ENCODE measurements at regions not wholly inside any gene's neighbourhood (a gene's known extent, or its start where the extent isn't known, plus 50 kb on each side); places are given as distances from the start of the nearest gene placed in this dataset.

- DNase-seq = no peak
These were observed 101.6 kb upstream of the TEX51 start for GRCh38 chr2:126796931-126797621.

GRCh38 chr2:126797622-126798275 lies 100.9 kb upstream of the TEX51 start:
- no peak for DNase-seq

GRCh38 chr2:126798276-126799140 lies 100.2 kb upstream of the TEX51 start:
- DNase-seq = no peak

GRCh38 chr2:126799301-126799700 lies 99.4 kb upstream of the TEX51 start:
- DNase-seq = no peak

GRCh38 chr2:126801473-126801872 lies 97.2 kb upstream of the TEX51 start:
- no peak for DNase-seq

GRCh38 chr2:126802316-126802715 lies 96.4 kb upstream of the TEX51 start:
- DNase-seq = no peak

- no peak for DNase-seq
These were observed 95.8 kb upstream of the TEX51 start for GRCh38 chr2:126802774-126803433.

GRCh38 chr2:126803434-126803775 lies 95.3 kb upstream of the TEX51 start:
- DNase-seq = no peak

- DNase-seq = no peak
These were observed 94.3 kb upstream of the TEX51 start for GRCh38 chr2:126804347-126804746.

GRCh38 chr2:126808929-126809328 lies 89.8 kb upstream of the TEX51 start:
- DNase-seq = no peak

- DNase-seq = no peak
These were observed 89.3 kb upstream of the TEX51 start for GRCh38 chr2:126809340-126809739.

- DNase-seq = no peak
These were observed 88.7 kb upstream of the TEX51 start for GRCh38 chr2:126810001-126810400.

GRCh38 chr2:126811101-126811500 lies 87.6 kb upstream of the TEX51 start:
- DNase-seq = no peak

GRCh38 chr2:126817172-126817571 lies 81.5 kb upstream of the TEX51 start:
- DNase-seq = no peak

GRCh38 chr2:126822115-126822514 lies 76.6 kb upstream of the TEX51 start:
- no peak for DNase-seq

GRCh38 chr2:126822921-126823320 lies 75.8 kb upstream of the TEX51 start:
- DNase-seq = no peak

- DNase-seq = no peak
These were observed 74.7 kb upstream of the TEX51 start for GRCh38 chr2:126823951-126824350.

GRCh38 chr2:126824663-126825062 lies 74.0 kb upstream of the TEX51 start:
- DNase-seq = no peak

GRCh38 chr2:126825316-126825715 lies 73.4 kb upstream of the TEX51 start:
- no peak for DNase-seq

GRCh38 chr2:126826491-126826890 lies 72.2 kb upstream of the TEX51 start:
- no peak for DNase-seq

- no peak for DNase-seq
These were observed 71.3 kb upstream of the TEX51 start for GRCh38 chr2:126827371-126827770.

- no peak for DNase-seq
These were observed 70.6 kb upstream of the TEX51 start for GRCh38 chr2:126828051-126828450.

- no peak for DNase-seq
These were observed 70.2 kb upstream of the TEX51 start for GRCh38 chr2:126828491-126828890.

All from NCI-H1105 (cell line).